H7 (cell line): ENCODE measurements at regions not wholly inside any gene's neighbourhood (a gene's known extent, or its start where the extent isn't known, plus 50 kb on each side); places are given as distances from the start of the nearest gene placed in this dataset.

ENCODE experiments used
- DNase-seq: peaks from one replicate; pipeline ENCODE4 v3.0.0; 2012
- H3K27me3 ChIP-seq: 2 replicates; pipeline ENCODE4 v1.6.0; 2011; ENCODE audit warnings: mild to moderate bottlenecking, low read length; ENCODE audit not compliant: control insufficient read depth, insufficient read depth
- H3K36me3 ChIP-seq: replicated peaks from 2 replicates; pipeline ENCODE4 v1.5.1; 2011; ENCODE audit warnings: low read length; ENCODE audit not compliant: control insufficient read depth, insufficient read depth
- H3K4me3 ChIP-seq: 2 replicates; pipeline ENCODE4 v1.5.1; 2011; ENCODE audit warnings: low read depth, mild to moderate bottlenecking, control low read depth, low read length, moderate library complexity; ENCODE audit not compliant: insufficient read depth

GRCh38 chr20:6209093-6209492 lies 86.3 kb upstream of the FERMT1 start:
- Histone ChIP-seq H3K27me3 (no peaks in the 10 kb centered on the region), H3K36me3 (no peaks in the 10 kb centered on the region), H3K4me3 (no peak overlapping the region)
- no peak for DNase-seq

GRCh38 chr20:6200092-6200491 lies 77.3 kb upstream of the FERMT1 start:
- H3K27me3 ChIP-seq = no peaks in the 10 kb centered on the region
- no peaks in the 10 kb centered on the region for H3K36me3 ChIP-seq
- no peak for DNase-seq
- no peak overlapping the region for H3K4me3 ChIP-seq

- no peaks in the 10 kb centered on the region for H3K36me3 ChIP-seq
- DNase-seq = no peak
Measured at GRCh38 chr20:6185268-6185667, 62.4 kb upstream of the FERMT1 start.

GRCh38 chr20:6184086-6184485 lies 61.3 kb upstream of the FERMT1 start:
- Histone ChIP-seq H3K36me3 (no peaks in the 10 kb centered on the region), H3K4me3 (no peak overlapping the region), H3K27me3 (no peaks in the 10 kb centered on the region)
- peak; percentile 13 for DNase-seq

More at GRCh38 chr20:6185268-6185667, 62.4 kb upstream of the FERMT1 start:
- Histone ChIP-seq H3K4me3 (no peak overlapping the region), H3K27me3 (no peaks in the 10 kb centered on the region)

- Histone ChIP-seq H3K36me3 (no peaks in the 10 kb centered on the region), H3K27me3 (no peaks in the 10 kb centered on the region), H3K4me3 (no peak overlapping the region)
- DNase-seq = no peak
Measured at GRCh38 chr20:6180531-6180930, 57.7 kb upstream of the FERMT1 start.

- Histone ChIP-seq H3K36me3 (no peaks in the 10 kb centered on the region), H3K4me3 (no peak overlapping the region), H3K27me3 (no peaks in the 10 kb centered on the region)
- DNase-seq = peak; percentile 18
Measured at GRCh38 chr20:6178537-6178936, 55.7 kb upstream of the FERMT1 start.

- Histone ChIP-seq H3K36me3 (no peaks in the 10 kb centered on the region), H3K4me3 (no peak overlapping the region), H3K27me3 (no peaks in the 10 kb centered on the region)
- no peak for DNase-seq
Measured at GRCh38 chr20:6173481-6173880, 50.7 kb upstream of the FERMT1 start.
